Left kidney (tissue), 1 donor: ENCODE measurements at regions not wholly inside any gene's neighbourhood (a gene's known extent, or its start where the extent isn't known, plus 50 kb on each side); places are given as distances from the start of the nearest gene placed in this dataset.

ENCODE experiments used
- DNase-seq: peaks from one replicate; pipeline ENCODE4 v3.0.0-alpha.2; 2013

DNA sequence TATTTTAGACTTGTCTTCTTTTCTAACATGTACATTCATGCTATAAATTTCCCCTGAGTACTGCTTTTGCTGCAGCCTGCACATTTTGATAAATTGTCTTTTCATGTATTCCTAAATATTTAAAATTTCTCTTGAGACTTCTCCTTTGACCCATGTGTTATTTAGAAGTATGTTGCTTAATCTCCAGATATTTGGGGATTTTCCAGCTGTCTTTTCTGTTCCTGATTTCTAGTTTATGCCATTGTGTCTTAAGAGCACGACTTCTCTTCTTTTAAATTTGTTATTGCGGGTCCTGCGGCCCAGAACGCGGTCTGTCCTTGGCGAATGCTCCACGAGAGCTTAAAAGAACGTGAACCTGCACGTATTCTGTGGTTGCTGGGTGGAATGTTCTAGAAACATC, 136.4 kb downstream of the KIF26A start:
- DNase-seq, result no peak

DNA sequence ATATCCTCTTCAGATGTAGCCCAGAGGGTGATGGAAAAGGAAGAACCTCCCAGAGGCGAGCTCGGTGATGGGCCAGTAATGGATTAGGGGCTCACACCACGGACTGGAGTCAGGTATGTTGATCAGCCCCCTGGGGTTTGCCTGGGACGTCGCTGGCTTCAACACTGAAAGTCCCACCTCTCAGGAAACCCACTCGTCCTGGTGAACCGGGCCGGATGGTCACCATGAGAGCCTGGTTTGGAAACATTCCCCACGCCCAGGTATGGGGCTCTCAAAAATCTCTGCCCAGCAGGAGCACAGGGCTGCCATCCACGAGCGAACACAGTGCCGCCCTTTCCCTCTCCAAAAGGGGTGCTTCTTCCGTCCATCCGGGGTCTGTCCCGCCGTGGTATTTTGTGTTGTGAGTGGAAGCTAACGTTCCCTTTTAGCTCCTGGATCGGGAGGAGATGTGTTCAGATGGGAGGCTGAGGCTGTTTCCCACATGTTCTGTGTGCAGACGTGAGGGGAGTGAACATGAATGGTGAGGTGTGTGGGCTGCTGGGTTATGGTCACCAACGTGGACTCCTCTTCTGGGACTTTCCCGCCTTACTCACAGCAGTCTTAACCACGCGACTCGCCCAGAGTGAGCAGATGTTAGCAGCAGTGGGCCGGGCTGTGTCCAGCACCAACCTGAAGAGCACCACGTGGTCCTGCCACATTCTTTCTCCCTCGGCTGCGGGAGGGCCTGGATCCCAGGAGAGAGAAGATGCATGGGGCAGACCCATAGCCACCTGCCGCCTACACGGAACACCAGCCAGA, 139.2 kb downstream of the KIF26A start:
- DNase-seq, result no peak

DNA sequence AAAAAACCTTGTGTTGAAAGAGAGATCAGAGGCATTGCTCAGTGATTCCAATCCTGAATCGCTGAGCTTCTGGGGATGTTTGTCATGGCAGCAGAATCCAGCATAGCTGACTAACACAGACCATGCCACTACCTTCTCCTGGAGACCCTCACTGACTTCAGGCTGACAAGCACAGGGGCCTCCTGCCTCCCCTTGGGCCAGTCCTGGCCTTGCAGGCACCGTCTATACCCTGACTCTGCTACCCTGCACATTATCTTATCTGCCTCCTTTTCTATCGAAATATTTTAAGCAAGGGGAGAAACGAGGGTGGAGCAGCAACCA, 139.8 kb downstream of the KIF26A start:
- no peak for DNase-seq

DNA sequence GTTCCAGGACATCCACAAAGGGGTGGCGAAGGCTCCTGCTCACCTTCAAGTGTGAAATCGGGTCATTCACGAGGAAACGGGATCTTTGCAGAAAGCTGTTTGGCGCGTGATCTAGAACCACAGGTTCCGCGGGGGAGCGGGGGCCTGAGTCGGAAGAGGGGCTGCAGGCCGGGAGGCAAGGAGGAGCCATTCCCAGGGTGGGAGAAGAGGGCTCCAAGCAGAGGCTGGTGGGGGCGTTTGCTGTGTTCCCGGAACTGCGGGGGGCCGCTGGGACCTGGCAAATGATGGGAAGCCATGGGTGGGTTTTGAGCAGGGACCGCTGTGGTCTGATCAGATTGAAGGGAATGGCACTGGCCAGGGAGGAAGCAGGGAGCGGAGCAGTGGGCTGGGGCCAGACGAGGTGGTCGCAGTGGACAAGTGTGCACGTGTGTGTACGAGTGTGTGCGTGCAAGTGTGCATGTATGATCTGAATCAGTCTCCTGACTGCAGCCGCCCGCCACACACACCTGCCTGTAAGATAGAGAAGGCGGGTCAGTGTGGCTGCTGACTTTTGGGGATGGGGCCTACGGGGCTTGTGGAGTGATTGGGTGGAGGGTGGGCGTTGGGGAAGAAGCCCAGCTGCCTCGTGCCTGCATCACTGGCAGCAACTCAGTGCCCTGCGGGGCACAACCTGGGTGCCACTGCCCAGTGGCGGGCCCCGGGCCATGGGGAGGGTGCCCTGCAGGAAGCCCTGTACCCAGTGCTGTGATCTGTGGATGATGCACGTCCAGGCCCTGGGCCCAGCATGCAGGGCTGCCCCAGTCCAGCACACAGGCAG, 141.9 kb downstream of the KIF26A start:
- no peak for DNase-seq

DNA sequence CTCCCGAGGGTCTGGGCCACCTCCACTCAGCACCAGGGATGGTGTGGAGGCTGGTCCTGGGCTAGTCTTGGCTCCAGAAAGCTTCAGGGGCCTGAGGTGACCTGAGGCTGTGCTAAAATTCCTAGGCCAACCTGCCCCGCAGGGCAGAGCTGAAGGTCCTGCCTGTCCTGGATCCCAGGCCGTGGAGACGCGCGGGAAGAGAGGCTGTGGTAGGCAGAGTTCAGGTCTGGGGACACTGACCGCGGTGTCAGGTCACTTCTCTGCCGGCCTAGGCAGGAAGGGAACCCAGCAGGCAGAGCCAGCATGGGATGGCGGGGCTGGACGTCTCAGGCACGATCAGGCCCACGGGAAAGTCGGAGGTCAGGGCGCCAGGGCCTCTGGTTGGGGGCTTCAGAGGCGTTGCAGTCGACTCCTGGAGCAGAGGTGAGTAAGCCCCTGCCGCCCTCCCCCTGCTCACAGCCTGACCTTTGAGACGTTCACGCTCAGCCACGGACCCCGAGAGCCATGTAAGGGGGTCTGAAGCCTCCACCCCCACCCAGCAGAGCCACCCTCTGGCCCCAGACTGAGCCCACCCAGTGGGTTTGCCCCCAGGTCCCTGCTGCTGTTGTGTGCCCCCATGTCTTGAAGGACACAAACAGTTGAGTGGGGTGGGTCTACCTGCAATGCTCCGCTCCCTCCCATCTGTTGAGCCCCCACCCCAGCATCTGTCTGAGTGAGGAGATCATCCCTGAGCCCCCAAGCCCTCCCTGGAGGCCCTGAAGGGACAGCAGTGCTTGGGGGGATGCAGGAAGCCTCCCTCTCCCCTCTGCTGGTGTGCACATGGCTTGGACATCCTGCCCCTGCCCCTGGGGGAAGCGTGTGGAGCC, 142.7 kb downstream of the KIF26A start:
- DNase-seq, result no peak

DNA sequence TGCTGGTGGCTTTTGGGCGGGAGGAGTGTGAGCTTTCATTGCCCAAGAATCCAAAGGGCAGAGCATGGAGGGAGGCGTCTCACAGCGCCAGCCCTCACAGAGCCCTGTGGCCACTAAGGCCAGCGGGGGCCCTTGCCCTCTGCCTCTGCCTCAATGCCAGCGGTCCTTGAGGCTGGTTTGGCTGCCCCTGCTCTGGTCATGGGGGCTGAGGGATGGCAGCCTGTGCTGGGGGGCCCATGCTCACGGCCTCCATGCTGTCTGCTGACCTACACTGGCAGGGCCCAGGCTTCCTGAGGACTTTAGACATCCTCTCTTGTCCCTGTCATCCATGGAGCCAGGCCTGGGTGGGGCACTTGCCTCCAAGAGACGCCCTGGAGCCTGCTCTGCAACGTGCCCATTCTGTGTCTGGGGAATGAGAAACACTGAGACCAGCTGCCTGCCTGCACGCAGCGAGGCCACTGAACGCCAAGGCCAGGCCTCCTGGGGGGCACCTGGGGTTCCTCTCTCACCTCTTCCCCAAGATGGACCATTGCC, 143.4 kb downstream of the KIF26A start:
- DNase-seq, result no peak

DNA sequence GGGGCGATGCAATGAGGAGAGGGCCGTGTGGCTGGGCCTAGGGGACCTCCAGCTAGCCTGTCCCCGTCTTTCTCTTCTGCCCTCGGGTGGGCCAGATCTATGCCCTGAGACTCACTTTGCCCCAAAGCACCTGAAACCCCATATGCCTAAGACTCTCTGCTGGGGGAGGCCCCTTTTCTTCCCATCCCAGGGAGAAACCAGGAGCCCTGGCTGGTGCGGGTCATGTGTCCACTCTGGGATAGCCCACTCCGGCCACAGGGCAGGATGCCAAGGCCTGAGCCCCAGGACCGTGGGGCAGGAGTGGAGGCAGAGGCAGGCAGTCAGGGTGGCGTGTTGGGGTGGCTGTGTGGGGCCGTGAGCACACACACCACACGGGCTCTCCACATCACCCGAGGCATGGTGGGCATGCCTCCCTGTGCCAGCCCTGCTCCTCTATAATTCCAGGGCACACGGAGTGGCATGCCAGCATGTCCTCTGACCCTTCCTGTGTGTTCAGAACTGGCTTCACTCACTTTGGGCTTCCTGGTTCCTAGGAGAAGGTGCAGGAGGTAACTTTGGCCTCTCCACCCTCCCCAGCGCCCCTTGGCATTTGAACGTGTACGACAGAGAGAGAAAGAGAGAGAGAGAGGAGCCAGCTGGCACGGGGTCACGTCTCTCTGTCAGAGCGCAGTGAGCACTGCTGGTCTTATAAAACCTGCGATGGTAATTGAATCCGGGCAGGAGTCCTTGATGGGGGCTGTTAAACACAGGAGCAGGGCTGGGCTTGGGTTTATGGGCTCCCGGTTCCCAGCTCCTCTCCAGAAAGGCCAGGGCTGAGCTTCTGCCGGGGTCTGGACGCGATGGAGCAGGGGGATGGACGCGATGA, 144.2 kb downstream of the KIF26A start:
- DNase-seq, result no peak

DNA sequence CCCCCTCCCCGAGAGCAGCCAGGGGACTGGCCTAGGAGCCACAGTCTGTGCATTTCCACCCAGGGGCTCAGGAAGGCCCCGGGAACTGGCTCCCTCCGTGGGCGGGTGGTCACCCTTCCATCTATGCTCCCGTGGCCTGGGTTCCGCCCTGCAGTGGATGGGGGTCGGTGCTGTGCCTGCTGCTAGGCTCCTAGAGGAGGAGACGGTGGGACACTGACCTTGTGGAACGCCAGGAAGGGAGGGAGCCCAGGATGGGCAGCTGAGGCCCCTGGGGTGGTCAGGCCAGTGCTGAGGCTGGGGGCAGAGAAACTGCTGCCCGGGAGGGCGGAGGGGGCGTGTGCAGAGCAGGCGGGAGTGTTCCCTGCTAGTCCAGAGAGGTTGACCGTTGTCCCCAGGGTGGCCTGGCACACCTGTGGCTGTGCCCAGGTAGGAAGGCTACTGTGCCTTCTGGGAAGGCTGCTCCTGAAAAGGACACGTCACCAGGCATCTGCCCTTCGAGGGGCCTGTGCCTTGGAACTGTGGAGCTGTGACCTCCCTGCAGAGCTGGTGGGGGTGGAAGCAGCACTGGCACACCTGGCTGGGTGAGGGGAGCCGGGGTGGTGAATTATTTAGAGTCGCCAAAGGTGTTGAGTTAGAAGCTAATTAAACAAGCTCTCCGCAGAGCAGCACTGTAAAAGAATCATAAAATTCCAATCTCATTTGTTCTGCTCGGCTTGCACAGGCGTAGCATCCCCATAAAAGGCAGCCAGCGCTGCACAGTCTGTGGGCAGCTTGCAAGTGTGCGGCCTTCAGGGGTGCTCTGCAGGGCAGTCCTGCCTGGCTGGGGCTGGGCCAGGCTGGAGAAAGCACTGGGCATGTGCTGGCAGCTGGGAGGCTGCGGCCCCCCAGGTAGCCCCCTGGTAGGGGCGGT, 145.1 kb downstream of the KIF26A start:
- peak; percentile 36 for DNase-seq

DNA sequence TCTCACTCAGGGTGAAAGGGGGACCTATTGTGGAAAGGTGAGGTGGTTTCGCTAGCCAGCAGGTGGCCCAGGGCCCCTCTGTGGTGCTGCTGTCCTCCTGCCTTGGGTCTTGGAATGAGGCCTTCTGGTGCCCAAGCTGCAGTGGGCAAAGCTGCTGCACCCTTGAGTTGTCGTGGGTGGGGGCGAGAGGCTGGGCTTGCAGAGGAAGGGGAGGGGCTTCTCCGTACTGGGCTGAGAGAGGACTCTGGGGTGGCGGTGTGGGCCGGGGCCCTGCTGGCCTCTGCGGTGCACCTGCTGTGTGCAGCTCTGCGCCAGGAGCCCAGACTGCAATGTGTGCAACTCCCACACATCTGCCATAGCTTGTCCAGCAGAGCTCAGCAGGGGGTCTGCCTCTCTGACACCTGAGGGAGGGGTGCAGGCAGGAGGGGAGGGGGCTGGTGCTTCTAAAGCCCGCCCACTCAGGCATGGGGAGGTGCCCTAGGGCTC, 145.8 kb downstream of the KIF26A start:
- DNase-seq, result no peak

DNA sequence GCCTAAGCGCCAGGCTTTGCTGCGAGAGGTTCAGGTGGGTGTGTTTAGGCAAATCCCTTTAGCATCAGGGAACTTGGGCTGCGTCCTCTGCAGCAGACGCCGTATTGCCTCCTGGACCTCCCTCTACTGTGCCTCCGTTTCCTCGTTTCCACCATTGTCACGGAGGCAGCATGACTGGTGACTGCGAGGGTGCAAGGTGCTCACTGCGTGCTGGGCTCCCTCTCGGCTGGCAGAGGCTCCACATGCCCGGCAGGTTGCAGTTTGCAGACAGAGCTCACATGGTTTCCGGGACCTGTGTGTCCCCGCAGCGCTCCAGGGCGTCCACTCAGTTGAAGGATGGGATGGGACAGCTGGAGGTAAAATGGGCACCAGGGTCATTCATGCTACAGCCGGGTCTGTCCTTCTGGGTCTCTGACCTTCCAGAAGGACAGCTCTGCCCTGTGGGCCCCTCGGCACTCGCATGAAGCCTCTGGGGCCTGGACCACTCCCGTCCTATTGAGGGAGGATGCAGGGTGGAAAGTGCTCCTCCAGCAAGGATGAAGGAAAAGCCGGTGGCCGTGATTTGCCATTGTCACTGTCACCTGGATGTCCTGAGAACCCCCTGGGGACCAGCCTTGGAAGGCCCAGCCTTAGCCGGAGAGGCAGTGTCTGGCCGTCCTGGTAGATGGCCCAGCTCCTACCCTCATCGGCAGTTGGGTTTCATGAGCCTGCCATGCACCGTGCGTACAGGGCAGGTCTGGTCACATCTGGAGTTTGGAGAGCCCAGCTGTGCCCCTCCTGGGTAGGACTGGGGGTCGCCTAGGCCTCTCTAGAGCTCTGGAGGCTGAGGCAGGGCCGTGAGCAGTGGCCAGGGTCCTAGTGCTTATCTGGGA, 146.5 kb downstream of the KIF26A start:
- no peak for DNase-seq

DNA sequence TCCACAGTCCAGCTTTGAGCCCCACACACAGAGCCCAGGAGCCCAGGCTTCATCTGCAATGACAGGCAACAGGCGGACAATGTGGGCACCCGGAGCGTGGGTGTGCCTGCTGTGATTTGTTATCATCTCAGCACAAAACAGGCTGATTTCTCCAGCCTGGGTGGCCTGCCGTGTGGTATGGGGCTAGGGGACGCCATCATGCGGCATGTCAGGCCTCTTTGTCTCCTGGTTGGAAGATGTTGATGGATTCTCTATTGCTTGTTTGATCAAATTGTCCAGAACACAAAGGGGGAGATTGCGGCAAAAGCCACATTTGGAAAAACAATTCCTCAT, 147.1 kb downstream of the KIF26A start:
- DNase-seq, result no peak

DNA sequence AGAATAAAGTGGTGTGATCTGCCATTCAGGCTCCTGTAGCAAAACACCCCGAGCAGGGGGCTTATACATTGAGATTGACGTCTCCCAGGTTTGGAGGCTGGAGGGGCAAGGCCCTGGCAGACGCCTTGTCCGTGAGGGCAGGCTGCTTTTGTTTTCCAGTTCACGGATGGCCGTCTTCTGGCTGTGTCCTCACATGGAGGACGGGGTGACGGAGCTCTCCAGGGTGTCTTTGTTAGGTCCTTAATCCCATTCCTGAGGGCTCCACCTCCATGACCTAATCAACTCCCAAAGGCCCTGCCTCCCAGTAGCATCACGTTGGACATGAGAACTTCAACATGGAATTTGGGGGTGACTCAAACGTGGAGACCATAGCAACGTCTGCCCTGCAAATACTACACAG, 147.7 kb downstream of the KIF26A start:
- DNase-seq, result no peak

DNA sequence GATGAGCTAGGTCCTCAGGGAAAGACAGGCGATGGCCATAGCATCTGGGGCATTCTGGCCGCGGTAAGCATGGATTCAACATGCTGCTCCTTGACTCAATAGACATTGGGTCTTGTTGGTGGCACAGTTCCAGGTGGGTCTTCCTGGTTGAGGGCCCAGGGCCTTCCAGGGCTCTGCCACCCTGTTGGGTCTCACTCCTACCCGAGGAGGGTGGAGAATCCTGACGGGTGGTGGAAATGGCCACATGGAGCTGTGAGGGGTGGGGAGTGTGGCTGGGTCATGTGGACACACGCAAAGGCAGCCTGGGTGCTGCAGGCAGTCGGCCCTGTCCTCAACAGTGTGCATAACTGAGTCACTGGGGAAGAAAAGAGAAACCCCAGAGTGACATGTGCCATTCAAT, 148.1 kb downstream of the KIF26A start:
- no peak for DNase-seq

DNA sequence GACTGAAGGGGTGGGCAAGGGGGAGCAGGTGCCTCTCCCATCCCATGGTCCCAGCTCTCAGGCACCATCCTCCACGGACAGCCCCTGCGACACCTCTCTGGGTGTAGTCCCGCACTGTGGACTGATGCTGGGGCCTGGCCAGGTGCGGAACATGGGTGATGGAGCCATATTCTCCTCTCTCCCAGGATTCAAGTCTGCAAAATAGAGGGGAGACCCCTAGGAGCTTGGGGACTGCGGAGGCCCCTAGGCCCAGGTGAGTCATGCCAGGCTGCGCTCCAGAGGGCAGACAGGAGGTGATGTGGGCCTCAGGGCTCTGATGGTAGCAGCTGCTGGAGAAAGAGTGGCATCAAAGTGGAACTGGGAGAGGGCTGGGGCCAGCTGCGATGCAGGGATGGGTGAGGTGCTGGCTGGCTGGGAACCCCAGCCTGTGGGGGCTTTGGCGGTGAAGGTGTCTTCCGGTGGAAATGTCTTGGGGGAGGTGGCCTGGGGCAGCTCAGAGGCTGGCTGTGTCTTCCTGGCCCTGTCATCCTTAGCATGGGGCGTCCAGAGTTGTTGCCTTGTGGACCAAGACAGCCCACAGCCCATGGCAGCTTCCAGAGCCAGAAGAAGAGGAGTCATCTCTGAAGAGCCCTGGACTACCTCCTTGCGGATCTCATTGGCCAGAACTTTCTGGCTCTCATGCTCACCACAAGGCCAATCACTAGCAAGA, 149.1 kb downstream of the KIF26A start:
- DNase-seq, result no peak

DNA sequence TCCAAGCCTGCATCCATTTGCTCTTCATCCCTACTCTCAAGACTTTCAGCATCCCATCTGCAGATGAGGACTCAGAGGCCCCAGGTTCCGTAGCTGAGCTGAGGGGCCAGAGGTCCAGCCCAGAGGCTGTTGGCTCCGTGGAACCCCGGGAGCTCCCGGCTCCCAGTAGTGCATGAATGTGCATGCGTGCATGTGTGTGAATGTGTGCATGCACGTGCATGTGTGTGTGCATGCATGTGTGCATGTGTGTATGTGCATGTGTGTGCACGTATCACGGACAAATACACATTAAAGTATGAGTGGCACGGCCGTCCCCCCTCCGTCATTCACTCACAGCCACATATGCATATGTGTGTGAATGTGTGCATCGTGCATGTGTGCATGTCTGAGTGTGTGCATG, 149.9 kb downstream of the KIF26A start:
- DNase-seq, result no peak

DNA sequence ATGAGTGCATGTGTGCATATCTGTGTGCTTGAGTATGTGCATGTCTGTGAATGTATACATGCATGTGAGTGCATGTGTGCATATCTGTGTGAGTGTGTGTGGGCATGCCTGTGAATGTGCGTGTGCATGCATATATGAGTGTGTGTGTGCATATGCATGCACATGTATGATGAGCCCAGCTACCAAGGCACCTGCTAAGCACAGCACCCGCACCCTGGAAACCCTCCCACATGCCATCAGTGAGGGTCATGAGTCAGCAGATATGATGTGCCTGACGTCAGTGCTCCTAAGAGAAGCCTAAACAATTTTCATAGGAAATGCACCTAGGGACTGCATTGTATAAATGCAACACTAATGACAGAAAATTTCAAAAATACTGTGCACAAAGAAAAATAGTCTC, 151.1 kb downstream of the KIF26A start:
- no peak for DNase-seq

DNA sequence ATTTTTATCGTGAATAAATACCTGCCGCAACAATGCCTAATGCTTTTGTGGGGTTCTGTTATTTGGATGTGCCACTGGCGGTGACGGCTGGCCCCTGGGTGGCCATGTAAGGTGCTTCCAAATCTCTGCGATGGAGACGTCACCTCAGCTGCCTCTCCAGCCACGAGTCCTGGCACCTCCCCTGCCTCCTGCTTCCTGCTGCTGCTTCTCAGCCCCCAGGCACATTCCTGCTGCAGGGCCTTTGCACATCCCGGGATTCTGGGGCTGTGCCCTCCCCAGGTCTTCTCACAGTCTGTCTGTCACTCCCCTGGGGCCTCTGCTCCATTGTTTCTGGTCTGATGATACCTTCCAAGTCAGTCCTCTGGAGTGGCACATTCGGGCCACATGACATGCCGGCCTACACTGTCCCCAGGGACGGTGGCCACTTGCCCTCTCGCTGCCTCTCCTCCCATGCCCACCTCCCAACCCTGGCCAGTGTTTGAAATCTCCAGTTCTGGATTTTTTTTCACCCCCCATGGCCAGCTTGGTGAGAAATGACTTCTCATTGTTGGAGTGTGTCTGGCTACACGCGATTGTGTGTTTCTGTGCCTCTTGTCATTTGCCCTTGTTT, 151.8 kb downstream of the KIF26A start:
- DNase-seq, result no peak

DNA sequence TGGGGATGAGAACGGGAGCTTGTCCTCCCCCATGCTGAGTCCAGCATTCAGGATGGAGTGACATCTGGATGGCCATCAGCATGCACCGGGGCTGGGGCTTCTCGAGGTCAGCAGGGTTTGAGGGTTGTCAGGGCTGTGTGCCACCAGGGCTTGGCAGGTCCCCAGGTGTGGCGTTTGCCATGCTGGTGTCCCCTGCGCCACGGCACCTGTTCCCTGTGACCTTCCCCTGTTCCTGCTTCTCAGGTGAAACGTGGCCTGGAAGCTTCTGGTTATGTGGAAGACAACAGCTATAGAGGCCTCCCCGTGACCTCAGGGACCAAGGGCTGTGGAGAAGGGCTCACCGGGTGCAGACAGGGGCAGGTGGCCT, 152.4 kb downstream of the KIF26A start:
- no peak for DNase-seq
